Left lung (tissue), 4 donors: ENCODE measurements at regions not wholly inside any gene's neighbourhood (a gene's known extent, or its start where the extent isn't known, plus 50 kb on each side); places are given as distances from the start of the nearest gene placed in this dataset.
"Not testable (repeated sequence)": the region's sequence is repeated elsewhere in the genome, so short reads cannot be mapped to it uniquely, and the experiment has no call there.

Experiments used
- ATAC-seq: fragments of 200-7000 bp; cut with Tn5 transposase; one replicate; pipeline ENCODE4 v1.9.1; 2020; ENCODE audit warnings: moderate library complexity
- DNase-seq, 4 donors: peaks; one replicate each; pipeline ENCODE4 v3.0.0-alpha.2; 2013 to 2020
- H3K27ac ChIP-seq, 2 donors: fragments of 200-600 bp; sonication (generic) in 1 of 2; one replicate each; pipeline versions ENCODE4 v1.5.0 to v1.8.0; 2020 to 2021
- H3K27me3 ChIP-seq, 2 donors: fragments of 200-600 bp; sonication (generic) in 1 of 2; one replicate each; pipeline versions ENCODE4 v1.5.0 to v1.8.0; 2020 to 2021
- H3K36me3 ChIP-seq, 2 donors: fragments of 200-600 bp; sonication (generic) in 1 of 2; one replicate each; pipeline versions ENCODE4 v1.5.0 to v1.8.0; 2020 to 2021
- H3K4me1 ChIP-seq, 2 donors: fragments of 200-600 bp; one replicate each; pipeline ENCODE4 v1.8.0; 2021
- H3K4me3 ChIP-seq, 2 donors: fragments of 200-600 bp; sonication (generic) in 1 of 2; one replicate each; pipeline versions ENCODE4 v1.5.0 to v1.8.0; 2020 to 2021; ENCODE audit warnings: mild to moderate bottlenecking in 1 of 2
- H3K9me3 ChIP-seq, 2 donors: fragments of 200-600 bp; sonication (generic) in 1 of 2; one replicate each; pipeline versions ENCODE4 v1.5.0 to v1.8.0; 2020 to 2021
- CTCF ChIP-seq, 2 donors: fragments of 200-600 bp; sonication (generic) in 1 of 2; IDR thresholded peaks; one replicate each; pipeline versions ENCODE4 v1.5.0 to v1.8.0; 2021; ENCODE audit warnings: antibody characterized with exemption in 2 of 2
- intact Hi-C, 2 donors: fragments of 100-400 bp; cut with DNase I; formaldehyde crosslinking; loops; one replicate each; pipeline versions ENCODE4 v1.11.2 to v1.14.2; 2022
- donor health status: DM: no; HTN: yes; CAD: no.
- donor health status: DM: no; HTN: no; CAD: no.

DNA sequence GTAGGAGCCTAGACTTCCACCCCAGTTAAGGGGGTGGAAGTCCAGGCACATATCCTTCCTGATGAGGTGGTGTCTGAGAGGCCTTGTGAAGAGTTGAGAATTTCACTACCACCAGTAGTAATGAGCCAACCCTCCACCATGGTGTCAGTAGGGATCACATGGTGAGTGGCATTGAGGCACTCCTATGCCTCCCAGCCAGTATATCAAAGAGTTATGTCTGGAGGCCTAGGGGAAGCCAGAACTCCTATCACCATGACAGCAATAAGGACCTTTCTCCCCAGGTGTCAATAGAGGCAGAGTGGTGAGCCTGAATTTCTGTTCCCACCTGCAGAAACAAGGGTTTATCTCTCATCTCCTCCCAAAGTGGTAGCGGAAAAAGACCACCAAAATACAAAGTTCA lies 106.6 kb upstream of the ADTRP start:
- H3K4me3 ChIP-seq = no peak overlapping the region
- H3K27me3 ChIP-seq = no peaks in the 10 kb centered on the region
- no peaks in the 10 kb centered on the region for H3K36me3 ChIP-seq
- intact Hi-C loops = no loop called here
- no peak for DNase-seq
- H3K9me3 ChIP-seq = no peaks in the 10 kb centered on the region
- no peak overlapping the region for H3K27ac ChIP-seq
- no peaks in the 10 kb centered on the region for H3K4me1 ChIP-seq
- ATAC-seq = no peak
- TF ChIP-seq CTCF (IDR thresholded peaks at IDR 0.05) = no peak

DNA sequence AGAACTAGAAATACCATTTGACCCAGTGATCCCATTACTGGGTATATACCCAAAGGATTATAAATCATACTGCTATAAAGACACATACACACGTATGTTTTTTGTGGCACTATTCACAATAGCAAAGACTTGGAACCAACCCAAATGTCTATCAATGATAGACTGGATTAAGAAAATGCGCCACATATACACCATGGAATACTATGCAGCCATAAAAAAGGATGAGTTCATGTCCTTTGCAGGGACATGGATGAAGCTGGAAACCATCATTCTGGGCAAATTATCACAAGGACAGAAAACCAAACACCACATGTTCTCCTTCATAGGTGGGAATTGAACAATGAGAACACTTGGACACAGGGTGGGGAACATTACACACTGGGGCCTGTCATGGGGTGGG lies 104.9 kb upstream of the ADTRP start:
- H3K9me3 ChIP-seq, ATAC-seq, H3K4me3 ChIP-seq, intact Hi-C loops, H3K27ac ChIP-seq, H3K36me3 ChIP-seq, H3K27me3 ChIP-seq, H3K4me1 ChIP-seq, DNase-seq: not testable (repeated sequence)

GRCh38 chr6:11880156-11880555 lies 101.6 kb upstream of the ADTRP start:
- H3K27me3 ChIP-seq, H3K9me3 ChIP-seq, H3K4me1 ChIP-seq, H3K36me3 ChIP-seq, H3K27ac ChIP-seq, ATAC-seq, H3K4me3 ChIP-seq, DNase-seq, intact Hi-C loops: not testable (repeated sequence)

DNA sequence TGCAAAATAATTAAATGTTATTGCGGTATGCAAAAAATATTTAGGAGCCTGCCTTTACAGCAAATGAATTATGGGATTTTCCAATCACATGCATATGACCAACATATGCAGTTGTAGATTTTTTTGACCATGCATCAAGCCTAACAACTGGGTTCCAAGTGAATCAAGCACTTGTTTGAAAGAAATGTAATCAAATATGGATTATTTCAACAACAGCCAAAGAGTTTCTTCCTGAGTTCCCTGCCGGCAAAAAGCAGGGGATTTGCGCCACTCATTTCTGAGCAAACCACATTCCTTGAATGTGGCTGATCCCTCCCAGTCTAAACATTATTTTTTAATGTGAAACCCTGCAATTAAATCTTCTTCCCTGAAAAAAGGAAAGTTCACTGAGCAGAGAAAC lies 100.1 kb upstream of the ADTRP start:
- Histone ChIP-seq H3K4me1 (no peaks in the 10 kb centered on the region), H3K27ac (no peak overlapping the region), H3K27me3 (no peaks in the 10 kb centered on the region), H3K36me3 (no peaks in the 10 kb centered on the region), H3K4me3 (no peak overlapping the region), H3K9me3 (no peaks in the 10 kb centered on the region)
- TF ChIP-seq CTCF (IDR thresholded peaks at IDR 0.05) = no peak
- intact Hi-C loops = no loop called here
- peak in 2 of 4 donors; percentile 48 to 51 for DNase-seq
- no peak for ATAC-seq

- intact Hi-C loops = no loop called here
- Histone ChIP-seq H3K36me3 (no peaks in the 10 kb centered on the region), H3K27me3 (no peaks in the 10 kb centered on the region), H3K4me1 (no peaks in the 10 kb centered on the region), H3K27ac (no peak overlapping the region), H3K9me3 (no peaks in the 10 kb centered on the region), H3K4me3 (no peak overlapping the region)
- DNase-seq (peak in 1 of 4 donors; percentile 36), ATAC-seq (no peak)
- TF ChIP-seq CTCF (IDR thresholded peaks at IDR 0.05) = no peak
Observed at GRCh38 chr6:11878029-11878428, 99.4 kb upstream of the ADTRP start.

DNA sequence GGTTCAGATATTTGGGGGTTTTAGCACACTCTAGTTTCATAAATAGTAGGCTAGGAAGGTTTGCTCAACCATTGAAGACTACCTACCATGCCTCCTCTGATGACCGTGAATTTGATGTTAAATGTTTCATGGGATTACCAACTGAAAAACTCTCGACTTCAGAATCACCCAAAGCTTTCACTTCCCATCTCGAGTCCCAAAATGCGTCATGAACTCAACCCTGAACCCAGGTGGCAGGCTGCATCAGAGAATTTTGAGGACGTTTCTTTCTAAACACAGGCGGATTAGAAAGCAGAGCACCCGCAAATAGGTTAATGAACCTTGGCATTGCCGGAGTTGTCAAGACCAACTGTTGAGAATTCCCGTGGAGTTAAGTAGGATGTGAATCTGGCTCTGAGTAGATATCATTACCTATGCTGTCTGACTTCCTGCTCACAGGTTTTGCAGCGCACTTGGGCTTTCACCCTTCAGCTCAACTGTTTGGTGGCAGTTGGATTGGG lies 98.4 kb upstream of the ADTRP start:
- no peaks in the 10 kb centered on the region for H3K4me1 ChIP-seq

More for the DNA sequence above, 98.4 kb upstream of the ADTRP start:
- H3K4me3 ChIP-seq = no peak overlapping the region
- H3K9me3 ChIP-seq = no peaks in the 10 kb centered on the region
- intact Hi-C loops = no loop called here
- no peak for DNase-seq
- no peaks in the 10 kb centered on the region for H3K36me3 ChIP-seq
- no peaks in the 10 kb centered on the region for H3K27me3 ChIP-seq
- ATAC-seq = no peak
- H3K27ac ChIP-seq = no peak overlapping the region
- TF ChIP-seq CTCF (IDR thresholded peaks at IDR 0.05) = no peak
